Body of pancreas (tissue), 4 donors: ENCODE measurements at regions not wholly inside any gene's neighbourhood (a gene's known extent, or its start where the extent isn't known, plus 50 kb on each side); places are given as distances from the start of the nearest gene placed in this dataset.

ENCODE experiments used
- ATAC-seq: fragments of 150-250 bp; one replicate; pipeline ENCODE4 v1.9.1; 2016
- DNase-seq, 4 donors: peaks; one replicate each; pipeline ENCODE4 v3.0.0-alpha.2; 2019
- H3K27ac ChIP-seq, 4 donors: fragments of 200-600 bp; sonication (generic); 1 replicate in 3 of 4; 2 replicates in 1 of 4; pipeline versions ENCODE4 v1.5.1 to v1.6.1; 2016 to 2019; ENCODE audit warnings: mild to moderate bottlenecking in 1 of 4, mixed read lengths in 1 of 4, moderate library complexity in 1 of 4
- H3K27me3 ChIP-seq, 2 donors: fragments of 200-600 bp; sonication (generic); one replicate each; pipeline ENCODE4 v1.6.0; 2016; ENCODE audit warnings: mild to moderate bottlenecking in 1 of 2
- H3K36me3 ChIP-seq, 2 donors: fragments of 200-600 bp; sonication (generic); replicated peaks in 1 of 2; 2 replicates each; pipeline ENCODE4 v1.5.1; 2016; ENCODE audit warnings: low read depth in 2 of 2; ENCODE audit not compliant: insufficient read depth in 1 of 2
- H3K4me1 ChIP-seq: fragments of 200-600 bp; sonication (generic); one replicate; pipeline ENCODE4 v1.6.0; 2016
- H3K4me3 ChIP-seq, 2 donors: fragments of 200-600 bp; sonication (generic); 1 replicate in 1 of 2; 2 replicates in 1 of 2; pipeline ENCODE4 v1.5.1; 2016 to 2019
- H3K9me3 ChIP-seq, 3 donors: fragments of 200-600 bp; sonication (generic); 1 replicate in 2 of 3; 2 replicates in 1 of 3; pipeline ENCODE4 v1.5.1; 2016
- POLR2A ChIP-seq, 3 donors: fragments of 450-650 bp; IDR thresholded peaks; one replicate each; pipeline ENCODE4 v1.6.1; 2016; ENCODE audit warnings: antibody characterized with exemption in 3 of 3, mild to moderate bottlenecking in 2 of 3
- WGBS, 2 donors: methylation state at CpG; one replicate each; pipeline ENCODE4 v1.1.5; 2017; 5-methylcytosine and 5-hydroxymethylcytosine counted together
- intact Hi-C: fragments of 100-400 bp; cut with DNase I; formaldehyde crosslinking; loops from one replicate; pipeline ENCODE4 v1.15.1; 2023
- TF ChIP-seq, protein P1 (sequence below), 7 experiments: fragments of 450-650 bp in 4 of 7; fragments of 200-600 bp in 3 of 7; sonication (generic) in 3 of 7; IDR thresholded peaks; one replicate each; pipeline ENCODE4 v1.5.1; 2016 to 2019; ENCODE audit warnings: antibody characterized with exemption in 7 of 7

DNA sequence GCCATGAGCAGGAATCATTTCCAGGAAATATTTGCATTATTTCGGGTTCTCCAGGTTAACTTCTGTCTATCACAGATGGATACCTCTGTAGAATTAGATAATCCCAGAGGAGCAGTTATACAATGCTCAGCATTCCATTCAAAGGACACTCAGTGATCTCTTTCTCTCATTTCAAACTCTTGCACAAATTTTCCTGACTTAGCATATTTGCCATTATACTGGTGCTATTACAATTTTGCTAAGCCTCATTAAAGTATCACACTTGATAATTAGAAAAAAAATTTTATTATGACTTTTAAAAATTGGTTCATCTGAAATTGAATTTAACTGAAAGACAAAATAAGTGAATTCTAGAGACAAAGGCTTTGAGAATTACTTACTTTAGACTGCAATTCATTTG lies 469.0 kb downstream of the EPHA3 start:
- 20 to 28% methylated on average over 1 of the region's 1 CpG for WGBS, 2 donors
- Histone ChIP-seq H3K27ac (no peak overlapping the region), H3K9me3 (no peaks in the 10 kb centered on the region), H3K36me3 (no peaks in the 10 kb centered on the region), H3K4me3 (no peak overlapping the region), H3K4me1 (no peaks in the 10 kb centered on the region), H3K27me3 (no peaks in the 10 kb centered on the region)
- DNase-seq, result no peak
- no peak for ATAC-seq
- TF ChIP-seq POLR2A (IDR thresholded peaks at IDR 0.05), result no peak
- TF ChIP-seq, protein P1, sequence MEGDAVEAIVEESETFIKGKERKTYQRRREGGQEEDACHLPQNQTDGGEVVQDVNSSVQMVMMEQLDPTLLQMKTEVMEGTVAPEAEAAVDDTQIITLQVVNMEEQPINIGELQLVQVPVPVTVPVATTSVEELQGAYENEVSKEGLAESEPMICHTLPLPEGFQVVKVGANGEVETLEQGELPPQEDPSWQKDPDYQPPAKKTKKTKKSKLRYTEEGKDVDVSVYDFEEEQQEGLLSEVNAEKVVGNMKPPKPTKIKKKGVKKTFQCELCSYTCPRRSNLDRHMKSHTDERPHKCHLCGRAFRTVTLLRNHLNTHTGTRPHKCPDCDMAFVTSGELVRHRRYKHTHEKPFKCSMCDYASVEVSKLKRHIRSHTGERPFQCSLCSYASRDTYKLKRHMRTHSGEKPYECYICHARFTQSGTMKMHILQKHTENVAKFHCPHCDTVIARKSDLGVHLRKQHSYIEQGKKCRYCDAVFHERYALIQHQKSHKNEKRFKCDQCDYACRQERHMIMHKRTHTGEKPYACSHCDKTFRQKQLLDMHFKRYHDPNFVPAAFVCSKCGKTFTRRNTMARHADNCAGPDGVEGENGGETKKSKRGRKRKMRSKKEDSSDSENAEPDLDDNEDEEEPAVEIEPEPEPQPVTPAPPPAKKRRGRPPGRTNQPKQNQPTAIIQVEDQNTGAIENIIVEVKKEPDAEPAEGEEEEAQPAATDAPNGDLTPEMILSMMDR (IDR thresholded peaks at IDR 0.05), result no peak
- intact Hi-C loops, result no loop called here

GRCh38 chr3:89577637-89578530 lies 470.5 kb downstream of the EPHA3 start:
- WGBS, 2 donors, result 74 to 82% methylated on average over 8 of the region's 8 CpGs
- TF ChIP-seq, protein P1 (IDR thresholded peaks at IDR 0.05), result no peak
- no peak for TF ChIP-seq POLR2A (IDR thresholded peaks at IDR 0.05)
- Histone ChIP-seq H3K4me1 (no peaks in the 10 kb centered on the region), H3K4me3 (no peak overlapping the region), H3K36me3 (no peaks in the 10 kb centered on the region), H3K9me3 (no peaks in the 10 kb centered on the region), H3K27me3 (no peaks in the 10 kb centered on the region), H3K27ac (no peak overlapping the region)
- no peak for DNase-seq
- intact Hi-C loops, result no loop called here
- ATAC-seq, result no peak

DNA sequence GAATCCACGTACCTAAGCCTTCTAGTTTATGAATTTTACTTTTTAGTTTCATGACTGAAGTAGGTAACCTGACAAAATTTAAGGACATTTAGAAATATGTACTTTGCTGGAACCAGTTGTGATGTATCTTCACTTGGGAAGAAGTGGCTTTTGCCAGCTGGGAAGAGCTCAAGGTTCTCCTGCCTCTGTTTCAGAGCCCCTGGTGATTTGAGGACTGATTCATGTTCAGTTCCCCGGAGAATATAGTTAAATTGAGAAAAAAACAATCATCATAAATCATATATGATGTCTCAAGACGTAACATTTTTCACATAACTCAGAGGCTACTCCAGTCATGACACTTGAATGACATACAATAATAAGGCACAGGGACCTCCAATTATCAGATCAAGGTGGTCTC lies 473.4 kb downstream of the EPHA3 start:
- intact Hi-C loops, result no loop called here
- Histone ChIP-seq H3K27me3 (no peaks in the 10 kb centered on the region), H3K4me3 (no peak overlapping the region), H3K36me3 (no peaks in the 10 kb centered on the region), H3K27ac (no peak overlapping the region), H3K9me3 (no peaks in the 10 kb centered on the region), H3K4me1 (no peaks in the 10 kb centered on the region)
- TF ChIP-seq POLR2A (IDR thresholded peaks at IDR 0.05), result no peak
- TF ChIP-seq, protein P1 (IDR thresholded peaks at IDR 0.05), result no peak
- whole genome bisulfite sequencing, 2 donors, result 42 to 56% methylated on average over 3 of the region's 3 CpGs
- ATAC-seq (no peak), DNase-seq (no peak)

DNA sequence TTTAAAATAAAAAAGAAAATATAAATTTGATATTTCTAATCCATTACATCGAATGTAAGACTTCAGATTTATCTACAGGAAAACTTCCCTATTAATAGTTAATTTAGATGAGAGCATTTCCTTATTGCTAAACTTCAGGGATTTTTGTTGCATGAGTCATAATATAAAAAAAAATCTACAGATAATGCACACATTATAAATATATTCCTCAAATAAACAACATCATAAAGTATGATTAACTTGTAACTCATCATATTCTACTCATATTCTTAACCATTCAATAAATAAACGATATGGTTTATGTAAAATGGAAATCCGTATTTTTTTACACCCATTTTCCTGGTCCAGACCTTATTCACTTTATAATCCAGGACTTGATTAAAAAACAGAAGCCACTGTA lies 477.0 kb downstream of the EPHA3 start:
- 60 to 62% methylated on average over 3 of the region's 3 CpGs for WGBS, 2 donors
- H3K27ac ChIP-seq, result no peak overlapping the region
- TF ChIP-seq, protein P1 (IDR thresholded peaks at IDR 0.05), result no peak
- TF ChIP-seq POLR2A (IDR thresholded peaks at IDR 0.05), result no peak
- no peaks in the 10 kb centered on the region for H3K36me3 ChIP-seq
- intact Hi-C loops, result no loop called here
- no peak overlapping the region for H3K4me3 ChIP-seq
- ATAC-seq, result no peak
- no peaks in the 10 kb centered on the region for H3K9me3 ChIP-seq
- H3K27me3 ChIP-seq, result no peaks in the 10 kb centered on the region
- H3K4me1 ChIP-seq, result no peaks in the 10 kb centered on the region
- DNase-seq, result no peak

- Histone ChIP-seq H3K27me3 (no peaks in the 10 kb centered on the region), H3K4me1 (no peaks in the 10 kb centered on the region), H3K4me3 (no peak overlapping the region), H3K9me3 (no peaks in the 10 kb centered on the region), H3K27ac (no peak overlapping the region), H3K36me3 (no peaks in the 10 kb centered on the region)
- intact Hi-C loops, result no loop called here
- DNase-seq (no peak), ATAC-seq (no peak)
- no peak for TF ChIP-seq POLR2A (IDR thresholded peaks at IDR 0.05)
- TF ChIP-seq, protein P1 (IDR thresholded peaks at IDR 0.05), result no peak
- WGBS, 2 donors, result 38 to 41% methylated on average over 2 of the region's 2 CpGs
Measured at GRCh38 chr3:89586256-89586655, 478.8 kb downstream of the EPHA3 start.
